Uterus (tissue), 2 donors: ENCODE measurements at regions not wholly inside any gene's neighbourhood (a gene's known extent, or its start where the extent isn't known, plus 50 kb on each side); places are given as distances from the start of the nearest gene placed in this dataset.

Experiments used
- CTCF ChIP-seq, 4 experiments: fragments of 200-600 bp in 2 of 4; fragments of 450-650 bp in 2 of 4; sonication (generic) in 2 of 4; IDR thresholded peaks; one replicate each; pipeline ENCODE4 v1.5.1; 2016 to 2019; ENCODE audit warnings: antibody characterized with exemption in 4 of 4, mild to moderate bottlenecking in 2 of 4, moderate library complexity in 1 of 4
- POLR2A ChIP-seq, 2 donors: fragments of 450-650 bp; IDR thresholded peaks; one replicate each; pipeline ENCODE4 v1.6.1; 2016; ENCODE audit warnings: antibody characterized with exemption in 2 of 2, mild to moderate bottlenecking in 1 of 2, moderate library complexity in 1 of 2

- TF ChIP-seq CTCF (IDR thresholded peaks at IDR 0.05) (no peak), POLR2A (IDR thresholded peaks at IDR 0.05) (no peak)
These were observed 51.2 kb upstream of the PCBD1 start for GRCh38 chr10:70939441-70940003.
